HCT116 (cell line): ENCODE measurements at regions not wholly inside any gene's neighbourhood (a gene's known extent, or its start where the extent isn't known, plus 50 kb on each side); places are given as distances from the start of the nearest gene placed in this dataset.

Source experiments
- ATAC-seq: fragments of 200-7000 bp; cut with Tn5 transposase; 2 replicates; pipeline ENCODE4 v1.9.1; 2020; ENCODE audit warnings: mild to moderate bottlenecking, moderate library complexity
- BruUV-seq: library from RNA; stranded (reverse); fragments of 400-500 nt; replicated peaks from 2 replicates; lab custom pipeline; 2021; lab: Mats Ljungman, UMichigan
- CTCF ChIA-PET: fragments of 300-600 bp; sonication (Branson Sonifier 250); formaldehyde crosslinking; loops from one replicate; lab custom pipeline; 2021; ENCODE audit warnings: antibody characterized with exemption; lab: Charles Lee
- POLR2A ChIA-PET: fragments of 300-600, 350-600 bp; sonication (Branson Sonifier 250); formaldehyde crosslinking; loops from one replicate; lab custom pipeline; 2021; ENCODE audit warnings: antibody characterized with exemption; lab: Charles Lee
- RAD21 ChIA-PET, 2 experiments: fragments of 300-600 bp; sonication (Branson Sonifier 250); formaldehyde crosslinking; loops; one replicate each; lab custom pipeline; 2023; ENCODE audit warnings: low total read pairs in 2 of 2; ENCODE audit not compliant: uncharacterized antibody in 2 of 2, unreplicated experiment in 2 of 2, low non-redundant PET in 1 of 2; lab: Charles Lee
- DNase-seq: peaks from one replicate; pipeline ENCODE4 v3.0.0-alpha.2; 2010; ENCODE audit warnings: low read depth, low spot score
- H2AFZ ChIP-seq: fragments of 200-600 bp; shearing (Covaris generic), sonication (generic); 2 replicates; pipeline ENCODE4 v1.6.1; 2017; ENCODE audit warnings: low read depth, mixed run types, mixed read lengths, antibody characterized with exemption, low read length; ENCODE audit not compliant: poor library complexity, severe bottlenecking
- H3K27ac ChIP-seq: 2 replicates; pipeline ENCODE4 v1.5.1; 2012; ENCODE audit warnings: low read depth, low read length
- H3K27me3 ChIP-seq: fragments of 200-600 bp; sonication (generic); 2 replicates; pipeline ENCODE4 v1.6.1; 2016; ENCODE audit warnings: mixed run types, low read length, mixed read lengths; ENCODE audit not compliant: insufficient read depth
- H3K36me3 ChIP-seq, 2 experiments: fragments of 200-500 bp in 1 of 2; fragments of 200-600 bp in 1 of 2; sonication (Bioruptor generic) in 1 of 2; sonication (generic) in 1 of 2; 2 replicates each; pipeline versions ENCODE4 v1.5.1 to v1.6.1; 2014 to 2016; ENCODE audit warnings: low read length in 2 of 2, inconsistent platforms in 1 of 2, mixed read lengths in 1 of 2, mixed run types in 1 of 2; ENCODE audit not compliant: insufficient read depth in 2 of 2, control insufficient read depth in 1 of 2
- H3K4me1 ChIP-seq, 2 experiments: fragments of 200-600 bp in 1 of 2; sonication (generic) in 1 of 2; 2 replicates each; pipeline versions ENCODE4 v1.5.1 to v1.6.1; 2012 to 2017; ENCODE audit warnings: low read length in 2 of 2, inconsistent platforms in 1 of 2, mild to moderate bottlenecking in 1 of 2, mixed read lengths in 1 of 2, mixed run types in 1 of 2, moderate library complexity in 1 of 2; ENCODE audit not compliant: insufficient read depth in 2 of 2, control insufficient read depth in 1 of 2
- H3K4me2 ChIP-seq: fragments of 200-600 bp; sonication (generic); 2 replicates; pipeline ENCODE4 v1.6.1; 2017; ENCODE audit warnings: mixed run types, low read length, mixed read lengths
- H3K4me3 ChIP-seq, 2 experiments: fragments of 200-600 bp in 1 of 2; sonication (generic) in 1 of 2; replicated peaks in 1 of 2; 2 replicates each; pipeline ENCODE4 v1.5.1; 2011 to 2016; ENCODE audit warnings: low read length in 2 of 2, control low read depth in 1 of 2, low read depth in 1 of 2, mild to moderate bottlenecking in 1 of 2, mixed read lengths in 1 of 2, mixed run types in 1 of 2
- H3K79me2 ChIP-seq: fragments of 200-600 bp; sonication (generic); 2 replicates; pipeline ENCODE4 v1.6.1; 2017; ENCODE audit warnings: mild to moderate bottlenecking, mixed run types, low read length, moderate library complexity, mixed read lengths; ENCODE audit not compliant: insufficient read depth
- H3K9ac ChIP-seq: fragments of 200-600 bp; sonication (generic); 2 replicates; pipeline ENCODE4 v1.6.1; 2016; ENCODE audit warnings: low read length, mixed read lengths
- H3K9me2 ChIP-seq: fragments of 200-600 bp; sonication (generic), shearing (Covaris generic); 2 replicates; pipeline ENCODE4 v1.6.1; 2017; ENCODE audit warnings: mixed run types, mild to moderate bottlenecking, moderate library complexity; ENCODE audit not compliant: insufficient read depth
- H3K9me3 ChIP-seq, 2 experiments: fragments of 200-500 bp in 1 of 2; fragments of 200-600 bp in 1 of 2; sonication (Bioruptor generic) in 1 of 2; sonication (generic) in 1 of 2; 2 replicates each; pipeline ENCODE4 v1.6.1; 2014 to 2017; ENCODE audit warnings: low read length in 2 of 2, mixed read lengths in 2 of 2, inconsistent platforms in 1 of 2, low read depth in 1 of 2, mild to moderate bottlenecking in 1 of 2, mixed run types in 1 of 2, moderate library complexity in 1 of 2; ENCODE audit not compliant: control insufficient read depth in 1 of 2, insufficient read depth in 1 of 2
- H4K20me1 ChIP-seq: fragments of 200-600 bp; sonication (generic), shearing (Covaris generic); 2 replicates; pipeline ENCODE4 v1.6.1; 2017; ENCODE audit warnings: mixed run types, mild to moderate bottlenecking, moderate library complexity; ENCODE audit not compliant: insufficient read depth
- ATF3 ChIP-seq: IDR thresholded peaks from 2 replicates; pipeline ENCODE4 v1.6.1; 2012
- CBX3 ChIP-seq: IDR thresholded peaks from 2 replicates; pipeline ENCODE4 v1.6.1; 2012; ENCODE audit warnings: low read depth
- EGR1 ChIP-seq: IDR thresholded peaks from 2 replicates; pipeline ENCODE4 v1.6.1; 2012; ENCODE audit warnings: low read depth
- ELF1 ChIP-seq: IDR thresholded peaks from 2 replicates; pipeline ENCODE4 v1.6.1; 2012; ENCODE audit warnings: low read depth, borderline replicate concordance
- POLR2A ChIP-seq: IDR thresholded peaks from 2 replicates; pipeline ENCODE4 v1.7.0; 2011; ENCODE audit warnings: borderline replicate concordance; ENCODE audit not compliant: insufficient read depth, insufficient read length; ENCODE audit errors: extremely low read depth
- SP1 ChIP-seq: IDR thresholded peaks from 2 replicates; pipeline ENCODE4 v1.6.1; 2012; ENCODE audit warnings: low read depth
- YY1 ChIP-seq: IDR thresholded peaks from 2 replicates; pipeline ENCODE4 v1.6.1; 2011; ENCODE audit warnings: low read length, low read depth, moderate library complexity, mild to moderate bottlenecking; ENCODE audit not compliant: insufficient replicate concordance; ENCODE audit errors: extremely low read depth
- ZFX ChIP-seq: fragments of 450-650 bp; IDR thresholded peaks from 2 replicates; pipeline ENCODE4 v1.6.1; 2017
- ZNF274 ChIP-seq: fragments of 200-500 bp; sonication (Bioruptor generic); IDR thresholded peaks from 2 replicates; pipeline ENCODE4 v1.6.1; 2014; ENCODE audit warnings: mild to moderate bottlenecking, low read depth, low read length, inconsistent platforms
- intact Hi-C: fragments of 100-400 bp; cut with micrococcal nuclease; formaldehyde crosslinking; loops from 2 replicates; pipeline ENCODE4 v1.10.0; 2022

- no peak overlapping the region for H3K4me3 ChIP-seq
- no peaks in the 10 kb centered on the region for H3K36me3 ChIP-seq
- ChIA-PET POLR2A (no interaction called here), CTCF (no interaction called here), RAD21 (no interaction called here)
- no peaks in the 10 kb centered on the region for H3K79me2 ChIP-seq
- H3K27me3 ChIP-seq, result no peaks in the 10 kb centered on the region
- intact Hi-C loops, result no loop called here
- H3K4me2 ChIP-seq, result no peak overlapping the region
- no peaks in the 10 kb centered on the region for H3K4me1 ChIP-seq
- no peak overlapping the region for H3K27ac ChIP-seq
- DNase-seq (no peak), ATAC-seq (no peak)
- BruUV-seq, result no TSS peak
- no peak overlapping the region for H2AFZ ChIP-seq
- no peaks in the 10 kb centered on the region for H4K20me1 ChIP-seq
- H3K9me3 ChIP-seq, result no peaks in the 10 kb centered on the region
- TF ChIP-seq ZFX (no peak), POLR2A (no peak), SP1 (no peak)
- peaks cover 3% of the 10 kb centered on the region; the same call in 1 of the 2 replicates for H3K9me2 ChIP-seq
- H3K9ac ChIP-seq, result no peak overlapping the region
Observed at GRCh38 chr4:111556851-111557250, 588.4 kb upstream of the FAM241A start.

DNA sequence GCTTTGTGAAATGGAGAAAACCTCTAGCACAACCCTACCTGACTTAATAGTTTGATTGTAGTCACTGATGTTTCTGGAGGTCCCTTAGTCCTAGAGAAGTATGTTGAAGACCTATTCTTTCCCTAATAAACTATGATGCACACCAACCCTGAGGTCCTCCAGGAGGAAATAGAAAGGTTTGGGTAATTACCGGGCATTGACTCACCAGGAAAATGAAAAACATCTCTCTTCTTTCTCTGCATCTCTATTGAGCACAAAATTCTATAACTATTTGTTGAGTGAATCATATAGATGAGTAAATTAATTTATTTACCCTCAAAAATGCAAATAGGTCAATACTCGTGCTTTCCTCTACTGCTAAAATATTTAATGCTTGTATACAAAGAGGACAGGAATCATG is 582.4 kb upstream of the FAM241A start:
- H4K20me1 ChIP-seq, result no peaks in the 10 kb centered on the region
- no peaks in the 10 kb centered on the region for H3K36me3 ChIP-seq
- ChIA-PET CTCF (no interaction called here), POLR2A (no interaction called here), RAD21 (no interaction called here)
- ATAC-seq (no peak), DNase-seq (no peak)
- H3K27me3 ChIP-seq, result no peaks in the 10 kb centered on the region
- intact Hi-C loops, result no loop called here
- peaks cover 3% of the 10 kb centered on the region; the same call in 1 of the 2 replicates for H3K9me2 ChIP-seq
- no peak overlapping the region for H3K27ac ChIP-seq
- H2AFZ ChIP-seq, result no peak overlapping the region
- H3K4me3 ChIP-seq, result no peak overlapping the region
- H3K4me1 ChIP-seq, result no peaks in the 10 kb centered on the region
- no peak for TF ChIP-seq CBX3
- no peak for TF ChIP-seq ZFX
- TF ChIP-seq YY1, result no peak
- no peak for TF ChIP-seq ZNF274
- no peak for TF ChIP-seq ELF1
- TF ChIP-seq EGR1, result no peak
- no peak for TF ChIP-seq ATF3
- no peaks in the 10 kb centered on the region for H3K79me2 ChIP-seq
- no peak overlapping the region for H3K4me2 ChIP-seq
- no TSS peak for BruUV-seq
- no peak overlapping the region for H3K9ac ChIP-seq
- H3K9me3 ChIP-seq, result no peaks in the 10 kb centered on the region
